ENCODE measurements at regions not wholly inside any gene's neighbourhood (a gene's known extent, or its start where the extent isn't known, plus 50 kb on each side); places are given as distances from the start of the nearest gene placed in this dataset.

DNA sequence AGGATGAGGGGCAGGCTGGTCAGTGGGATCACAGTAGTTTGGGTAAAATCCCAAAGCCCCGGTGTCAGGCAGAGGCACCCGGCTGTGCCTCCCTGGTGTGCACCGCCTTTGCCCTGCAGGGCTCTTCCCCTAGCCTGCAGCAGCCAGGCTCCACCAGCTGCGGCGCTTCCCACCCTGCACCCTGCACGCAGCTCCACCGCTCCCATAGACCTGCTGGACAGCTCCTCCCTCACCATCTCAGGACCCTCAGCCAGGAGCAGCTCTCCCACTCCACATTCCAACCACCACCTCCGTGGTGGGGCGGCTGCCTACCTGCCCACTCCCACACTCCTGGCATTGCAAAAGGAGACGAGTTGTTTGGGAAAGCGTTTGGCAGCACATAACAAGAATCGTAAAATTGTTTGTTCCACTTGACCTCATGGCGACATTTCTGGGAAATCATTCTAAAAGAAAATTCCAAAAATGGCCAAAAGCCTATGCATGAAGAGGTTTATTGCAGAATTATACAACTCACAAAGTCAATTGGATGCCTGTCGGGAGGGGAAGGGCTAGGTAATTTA lies 287.4 kb upstream of the HDAC4 start:
- TF ChIP-seq, protein P1, sequence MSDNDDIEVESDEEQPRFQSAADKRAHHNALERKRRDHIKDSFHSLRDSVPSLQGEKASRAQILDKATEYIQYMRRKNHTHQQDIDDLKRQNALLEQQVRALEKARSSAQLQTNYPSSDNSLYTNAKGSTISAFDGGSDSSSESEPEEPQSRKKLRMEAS (IDR thresholded peaks at IDR 0.05), result no peak
- TF ChIP-seq CTCF (IDR thresholded peaks at IDR 0.05; ENCODE audit: low read depth, low read length, missing input control) (no peak), JUND (IDR thresholded peaks at IDR 0.05) (no peak), SP1 (IDR thresholded peaks at IDR 0.05) (no peak)
- TF ChIP-seq, protein P2, sequence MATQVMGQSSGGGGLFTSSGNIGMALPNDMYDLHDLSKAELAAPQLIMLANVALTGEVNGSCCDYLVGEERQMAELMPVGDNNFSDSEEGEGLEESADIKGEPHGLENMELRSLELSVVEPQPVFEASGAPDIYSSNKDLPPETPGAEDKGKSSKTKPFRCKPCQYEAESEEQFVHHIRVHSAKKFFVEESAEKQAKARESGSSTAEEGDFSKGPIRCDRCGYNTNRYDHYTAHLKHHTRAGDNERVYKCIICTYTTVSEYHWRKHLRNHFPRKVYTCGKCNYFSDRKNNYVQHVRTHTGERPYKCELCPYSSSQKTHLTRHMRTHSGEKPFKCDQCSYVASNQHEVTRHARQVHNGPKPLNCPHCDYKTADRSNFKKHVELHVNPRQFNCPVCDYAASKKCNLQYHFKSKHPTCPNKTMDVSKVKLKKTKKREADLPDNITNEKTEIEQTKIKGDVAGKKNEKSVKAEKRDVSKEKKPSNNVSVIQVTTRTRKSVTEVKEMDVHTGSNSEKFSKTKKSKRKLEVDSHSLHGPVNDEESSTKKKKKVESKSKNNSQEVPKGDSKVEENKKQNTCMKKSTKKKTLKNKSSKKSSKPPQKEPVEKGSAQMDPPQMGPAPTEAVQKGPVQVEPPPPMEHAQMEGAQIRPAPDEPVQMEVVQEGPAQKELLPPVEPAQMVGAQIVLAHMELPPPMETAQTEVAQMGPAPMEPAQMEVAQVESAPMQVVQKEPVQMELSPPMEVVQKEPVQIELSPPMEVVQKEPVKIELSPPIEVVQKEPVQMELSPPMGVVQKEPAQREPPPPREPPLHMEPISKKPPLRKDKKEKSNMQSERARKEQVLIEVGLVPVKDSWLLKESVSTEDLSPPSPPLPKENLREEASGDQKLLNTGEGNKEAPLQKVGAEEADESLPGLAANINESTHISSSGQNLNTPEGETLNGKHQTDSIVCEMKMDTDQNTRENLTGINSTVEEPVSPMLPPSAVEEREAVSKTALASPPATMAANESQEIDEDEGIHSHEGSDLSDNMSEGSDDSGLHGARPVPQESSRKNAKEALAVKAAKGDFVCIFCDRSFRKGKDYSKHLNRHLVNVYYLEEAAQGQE (IDR thresholded peaks at IDR 0.05), result no peak

Data from liver (tissue), 3 donors.